WTC11 (cell line): ENCODE measurements at regions not wholly inside any gene's neighbourhood (a gene's known extent, or its start where the extent isn't known, plus 50 kb on each side); places are given as distances from the start of the nearest gene placed in this dataset.

Experiments used
- ATAC-seq: fragments of 200-7000 bp; cut with Tn5 transposase; 2 replicates; pipeline ENCODE4 v1.10.0; 2021; ENCODE audit warnings: mild to moderate bottlenecking, moderate library complexity
- CTCF ChIA-PET: fragments of 300-600 bp; sonication (Branson Sonifier 250); formaldehyde crosslinking; loops from one replicate; lab custom pipeline; 2021; ENCODE audit warnings: antibody characterized with exemption; lab: Charles Lee
- POLR2A ChIA-PET: fragments of 350-600 bp; sonication (Branson Sonifier 250); formaldehyde crosslinking; loops from one replicate; lab custom pipeline; 2021; ENCODE audit warnings: antibody characterized with exemption; lab: Charles Lee
- DNase-seq: peaks from one replicate; pipeline ENCODE4 v3.0.0; 2021; ENCODE audit warnings: low spot score
- H3K27ac Mint-ChIP-seq: 2 replicates; pipeline ENCODE4 v1.8.0; 2021; ENCODE audit warnings: mixed read lengths
- H3K27me3 Mint-ChIP-seq: 2 replicates; pipeline ENCODE4 v1.8.0; 2021; ENCODE audit warnings: low read depth, mild to moderate bottlenecking, moderate library complexity, mixed read lengths
- H3K36me3 Mint-ChIP-seq: 2 replicates; pipeline ENCODE4 v1.8.0; 2021; ENCODE audit warnings: mixed read lengths
- H3K4me1 Mint-ChIP-seq: 2 replicates; pipeline ENCODE4 v1.8.0; 2022; ENCODE audit warnings: mixed read lengths
- H3K4me3 Mint-ChIP-seq: 2 replicates; pipeline ENCODE4 v1.8.0; 2021; ENCODE audit warnings: mild to moderate bottlenecking, moderate library complexity, mixed read lengths
- H3K9me3 Mint-ChIP-seq: 2 replicates; pipeline ENCODE4 v1.8.0; 2021; ENCODE audit warnings: mixed read lengths
- ATF1 ChIP-seq: sonication (generic); formaldehyde crosslinking; IDR thresholded peaks from 2 replicates; pipeline ENCODE4 v1.8.1; 2023; ENCODE audit warnings: mild to moderate bottlenecking, moderate library complexity, missing genetic modification reagents
- ATF3 ChIP-seq: sonication (generic); formaldehyde crosslinking; conservative IDR thresholded peaks from 2 replicates; pipeline ENCODE4 v1.8.1; 2022; ENCODE audit warnings: mild to moderate bottlenecking, missing genetic modification reagents
- CREB1 ChIP-seq: sonication (generic); formaldehyde crosslinking; IDR thresholded peaks from 2 replicates; pipeline ENCODE4 v1.8.0; 2023; ENCODE audit warnings: mild to moderate bottlenecking, missing genetic modification reagents
- CTCF ChIP-seq: fragments of 200-600 bp; IDR thresholded peaks from 2 replicates; pipeline ENCODE4 v1.8.0; 2022; ENCODE audit warnings: antibody characterized with exemption
- FOXP1 ChIP-seq: sonication (generic); formaldehyde crosslinking; IDR thresholded peaks from 2 replicates; pipeline ENCODE4 v1.8.0; 2022; ENCODE audit warnings: missing genetic modification reagents, mild to moderate bottlenecking, moderate library complexity, borderline replicate concordance
- FOXP4 ChIP-seq: sonication (generic); formaldehyde crosslinking; IDR thresholded peaks from 2 replicates; pipeline ENCODE4 v1.8.0; 2022; ENCODE audit warnings: mild to moderate bottlenecking, missing genetic modification reagents
- HMGA2 ChIP-seq: fragments of 250-450 bp; sonication (Bioruptor Pico); IDR thresholded peaks from 2 replicates; pipeline ENCODE4 v1.4.0; 2021; ENCODE audit warnings: mild to moderate bottlenecking, moderate library complexity
- IRF1 ChIP-seq: sonication (generic); formaldehyde crosslinking; IDR thresholded peaks from 2 replicates; pipeline ENCODE4 v1.8.0; 2023; ENCODE audit warnings: missing genetic modification reagents
- IRF2 ChIP-seq: sonication (generic); formaldehyde crosslinking; IDR thresholded peaks from 2 replicates; pipeline ENCODE4 v1.8.0; 2022; ENCODE audit warnings: low read depth, missing genetic modification reagents, borderline replicate concordance
- MLX ChIP-seq: sonication (generic); formaldehyde crosslinking; IDR thresholded peaks from 2 replicates; pipeline ENCODE4 v1.8.1; 2023; ENCODE audit warnings: mild to moderate bottlenecking, missing genetic modification reagents, moderate library complexity
- MYBL2 ChIP-seq: sonication (generic); formaldehyde crosslinking; IDR thresholded peaks from 2 replicates; pipeline ENCODE4 v1.8.1; 2023; ENCODE audit warnings: mild to moderate bottlenecking, moderate library complexity, missing genetic modification reagents
- USF1 ChIP-seq: sonication (generic); formaldehyde crosslinking; IDR thresholded peaks from 2 replicates; pipeline ENCODE4 v1.8.0; 2022; ENCODE audit warnings: mild to moderate bottlenecking, missing genetic modification reagents
- ZBTB21 ChIP-seq: sonication (generic); formaldehyde crosslinking; IDR thresholded peaks from 2 replicates; pipeline ENCODE4 v1.8.1; 2023; ENCODE audit warnings: mild to moderate bottlenecking, missing genetic modification reagents, borderline replicate concordance
- ZNF232 ChIP-seq: sonication (generic); formaldehyde crosslinking; IDR thresholded peaks from 2 replicates; pipeline ENCODE4 v1.8.0; 2022; ENCODE audit warnings: mild to moderate bottlenecking, missing genetic modification reagents
- ZNF281 ChIP-seq: sonication (generic); formaldehyde crosslinking; IDR thresholded peaks from 2 replicates; pipeline ENCODE4 v1.8.0; 2023; ENCODE audit warnings: mild to moderate bottlenecking, missing genetic modification reagents
- ZNF416 ChIP-seq: fragments of 250-450 bp; sonication (Bioruptor Pico); IDR thresholded peaks from 2 replicates; pipeline ENCODE4 v1.9.0; 2021; ENCODE audit warnings: mild to moderate bottlenecking, inconsistent platforms
- ZNF532 ChIP-seq: fragments of 250-450 bp; sonication (Bioruptor Pico); IDR thresholded peaks from 2 replicates; pipeline ENCODE4 v1.9.0; 2021; ENCODE audit warnings: mild to moderate bottlenecking, borderline replicate concordance
- ZSCAN18 ChIP-seq: fragments of 250-450 bp; sonication (Bioruptor Pico); IDR thresholded peaks from 2 replicates; pipeline ENCODE4 v2.1.2; 2022; ENCODE audit warnings: mild to moderate bottlenecking, moderate library complexity

GRCh38 chr6:56891754-56892153 lies 63.2 kb upstream of the BEND6 start (continued):
- TF ChIP-seq ZNF281 (CRISPR knock-in tag) (no peak), ZNF532 (no peak), FOXP1 (no peak), CREB1 (CRISPR knock-in tag) (no peak), ZNF232 (CRISPR knock-in tag) (no peak), FOXP4 (CRISPR knock-in tag) (no peak), ATF1 (CRISPR knock-in tag) (no peak), HMGA2 (no peak), MYBL2 (no peak)

- ATAC-seq (no peak), DNase-seq (no peak)
- ChIA-PET CTCF (interaction anchor here (0.6 to 1.1 kb wide), 3 partner anchors 12 to 149 kb away, joined by 3 read pairs; no protein-coding TSS in a partner anchor), POLR2A (no interaction called here)
- Mint-ChIP-seq H3K4me3 (no peak overlapping the region), H3K27ac (no peak overlapping the region), H3K4me1 (no peaks in the 10 kb centered on the region), H3K36me3 (peaks cover 4% of the 10 kb centered on the region), H3K9me3 (peaks cover 5% of the 10 kb centered on the region), H3K27me3 (no peaks in the 10 kb centered on the region)
- no peak for TF ChIP-seq ZBTB21
Observed at GRCh38 chr6:56890683-56891429, 64.1 kb upstream of the BEND6 start.

- Mint-ChIP-seq H3K36me3 (peaks cover 4% of the 10 kb centered on the region), H3K4me3 (no peak overlapping the region), H3K27me3 (no peaks in the 10 kb centered on the region), H3K27ac (no peak overlapping the region), H3K4me1 (no peaks in the 10 kb centered on the region), H3K9me3 (peaks cover 5% of the 10 kb centered on the region)
- ChIA-PET CTCF (no interaction called here), POLR2A (no interaction called here)
- ATAC-seq (no peak), DNase-seq (no peak)
- TF ChIP-seq USF1 (CRISPR knock-in tag) = no peak
- no peak for TF ChIP-seq IRF1 (CRISPR knock-in tag)
- no peak for TF ChIP-seq ZNF416 (CRISPR knock-in tag)
- no peak for TF ChIP-seq ZSCAN18 (CRISPR knock-in tag)
- TF ChIP-seq ATF3 (CRISPR knock-in tag) = no peak
- no peak for TF ChIP-seq MLX (CRISPR knock-in tag)
- no peak for TF ChIP-seq CTCF
- TF ChIP-seq IRF2 (CRISPR knock-in tag) = no peak
Observed at GRCh38 chr6:56890066-56890465, 64.8 kb upstream of the BEND6 start.
